ENCODE measurements at regions not wholly inside any gene's neighbourhood (a gene's known extent, or its start where the extent isn't known, plus 50 kb on each side); places are given as distances from the start of the nearest gene placed in this dataset.

- in situ Hi-C loops (cut with MboI): no loop called here
- ATAC-seq (no peak), FAIRE-seq (no peak), DNase-seq (ENCODE audit: low read depth, low spot score) (no peak)
- no peaks in the 10 kb centered on the region for H3K9me3 ChIP-seq (replicated peaks; ENCODE audit: control insufficient read depth, insufficient read depth, low read length)
- CTCF ChIA-PET: no interaction called here
- TF ChIP-seq MEF2B (IDR thresholded peaks at IDR 0.05; ENCODE audit: partially characterized antibody, poor library complexity, severe bottlenecking) (no peak), RELA (IDR thresholded peaks at IDR 0.05; ENCODE audit: borderline replicate concordance, partially characterized antibody) (no peak), STAT3 (IDR thresholded peaks at IDR 0.05; ENCODE audit: low read depth, low read length) (no peak), SRF (IDR thresholded peaks at IDR 0.05; ENCODE audit: low read depth in 2 of 2, low read length in 2 of 2) (no peak), FOXK2 (IDR thresholded peaks at IDR 0.05) (no peak), SREBF1 (IDR thresholded peaks at IDR 0.05; ENCODE audit: low read length) (no peak), FOS (IDR thresholded peaks at IDR 0.05; ENCODE audit: borderline replicate concordance, extremely low read depth, insufficient read length) (no peak), HDGF (IDR thresholded peaks at IDR 0.05) (no peak), ZNF384 (IDR thresholded peaks at IDR 0.05; ENCODE audit: borderline replicate concordance, low read depth, low read length) (no peak), IKZF2 (IDR thresholded peaks at IDR 0.05) (no peak), TCF7 (IDR thresholded peaks at IDR 0.05; ENCODE audit: borderline replicate concordance) (no peak), KLF5 (IDR thresholded peaks at IDR 0.05; ENCODE audit: partially characterized antibody) (no peak), POLR2A (IDR thresholded peaks at IDR 0.05; ENCODE audit: low read depth, low read length) (no peak), JUND (IDR thresholded peaks at IDR 0.05; ENCODE audit: low read depth, low read length) (no peak), MEF2A (IDR thresholded peaks at IDR 0.05; ENCODE audit: insufficient read depth, low read depth, low read length) (no peak), CTCF (IDR thresholded peaks at IDR 0.05 in 2 of 3, conservative IDR thresholded peaks at IDR 0.05 in 1 of 3; ENCODE audit: control insufficient read depth in 2 of 3, extremely low read depth in 1 of 3, insufficient read depth in 1 of 3, low read depth in 3 of 3, low read length in 3 of 3) (no peak)
- no peak overlapping the region for H3K4me2 ChIP-seq (ENCODE audit: control insufficient read depth, insufficient read depth)
- no peak overlapping the region for H2AFZ ChIP-seq (ENCODE audit: control insufficient read depth, low read depth, low read length)
- RAD21 ChIA-PET (ENCODE audit: unreplicated experiment): no interaction called here
- H3K27me3 ChIP-seq (replicated peaks in 1 of 2; ENCODE audit: control insufficient read depth in 2 of 2, insufficient read depth in 2 of 2, low read length in 1 of 2): no peaks in the 10 kb centered on the region
- H3K27ac ChIP-seq (ENCODE audit: control insufficient read depth, insufficient read depth): no peak overlapping the region
- H3K79me2 ChIP-seq (ENCODE audit: control insufficient read depth, insufficient read depth, low read length): no peaks in the 10 kb centered on the region
- no peak overlapping the region for H3K9ac ChIP-seq (ENCODE audit: control insufficient read depth, insufficient read depth, low read length)
- H3K4me3 ChIP-seq: no peak overlapping the region
- SMC1A ChIA-PET (ENCODE audit: uncharacterized antibody, unreplicated experiment): interaction anchor here (1.3 kb wide), 1 partner anchor 76 kb away, joined by 3 read pairs; no protein-coding TSS in a partner anchor
- H3K4me1 ChIP-seq (ENCODE audit: control insufficient read depth, insufficient read depth, low read length): no peaks in the 10 kb centered on the region
- no peaks in the 10 kb centered on the region for H4K20me1 ChIP-seq (ENCODE audit: control insufficient read depth, insufficient read depth)
- no TSS peak for BruUV-seq (replicated peaks)
- POLR2A ChIA-PET: no interaction called here
- intact Hi-C loops (cut with micrococcal nuclease; ENCODE audit: unreplicated experiment): no loop called here
- H3K36me3 ChIP-seq (ENCODE audit: control insufficient read depth in 2 of 2, insufficient read depth in 2 of 2, low read length in 1 of 2): no peaks in the 10 kb centered on the region
Measured at GRCh38 chr4:62210486-62210885, 1010.4 kb downstream of the ADGRL3 start.

Data from GM12878 (cell line).